Uterus (tissue), 3 donors: ENCODE measurements at regions not wholly inside any gene's neighbourhood (a gene's known extent, or its start where the extent isn't known, plus 50 kb on each side); places are given as distances from the start of the nearest gene placed in this dataset.

Experiments used
- DNase-seq, 2 donors: peaks; one replicate each; pipeline ENCODE4 v3.0.0-alpha.2; 2019 to 2020
- H3K27ac ChIP-seq, 2 donors: fragments of 200-600 bp; sonication (generic); 1 replicate in 1 of 2; 2 replicates in 1 of 2; pipeline ENCODE4 v1.5.1; 2016 to 2018
- H3K27me3 ChIP-seq, 2 donors: fragments of 200-600 bp; sonication (generic); one replicate each; pipeline ENCODE4 v1.5.1; 2018 to 2019; ENCODE audit warnings: control low read depth in 1 of 2
- H3K36me3 ChIP-seq, 2 donors: fragments of 200-600 bp; sonication (generic); one replicate each; pipeline ENCODE4 v1.5.1; 2019; ENCODE audit warnings: control low read depth in 1 of 2
- H3K4me1 ChIP-seq, 2 donors: fragments of 200-600 bp; sonication (generic); one replicate each; pipeline ENCODE4 v1.5.1; 2018 to 2019; ENCODE audit warnings: control low read depth in 1 of 2
- H3K4me3 ChIP-seq, 2 donors: fragments of 200-600 bp; sonication (generic); 1 replicate in 1 of 2; 2 replicates in 1 of 2; pipeline ENCODE4 v1.5.1; 2018 to 2019; ENCODE audit warnings: mild to moderate bottlenecking in 1 of 2
- H3K9me3 ChIP-seq, 2 donors: fragments of 200-600 bp; sonication (generic); one replicate each; pipeline ENCODE4 v1.5.1; 2019; ENCODE audit warnings: control low read depth in 1 of 2
- POLR2A ChIP-seq, 2 donors: fragments of 450-650 bp; IDR thresholded peaks; one replicate each; pipeline ENCODE4 v1.6.1; 2016; ENCODE audit warnings: antibody characterized with exemption in 2 of 2, mild to moderate bottlenecking in 1 of 2, moderate library complexity in 1 of 2
- intact Hi-C: fragments of 100-400 bp; cut with DNase I; formaldehyde crosslinking; loops from one replicate; pipeline ENCODE4 v1.15.1; 2023; ENCODE audit warnings: low total_unique reads
- TF ChIP-seq, protein P1 (sequence below), 4 experiments: fragments of 200-600 bp in 2 of 4; fragments of 450-650 bp in 2 of 4; sonication (generic) in 2 of 4; IDR thresholded peaks; one replicate each; pipeline ENCODE4 v1.5.1; 2016 to 2019; ENCODE audit warnings: antibody characterized with exemption in 4 of 4, mild to moderate bottlenecking in 2 of 4, moderate library complexity in 1 of 4
- donor health status: DM: yes; HTN: yes; CAD: no.

DNA sequence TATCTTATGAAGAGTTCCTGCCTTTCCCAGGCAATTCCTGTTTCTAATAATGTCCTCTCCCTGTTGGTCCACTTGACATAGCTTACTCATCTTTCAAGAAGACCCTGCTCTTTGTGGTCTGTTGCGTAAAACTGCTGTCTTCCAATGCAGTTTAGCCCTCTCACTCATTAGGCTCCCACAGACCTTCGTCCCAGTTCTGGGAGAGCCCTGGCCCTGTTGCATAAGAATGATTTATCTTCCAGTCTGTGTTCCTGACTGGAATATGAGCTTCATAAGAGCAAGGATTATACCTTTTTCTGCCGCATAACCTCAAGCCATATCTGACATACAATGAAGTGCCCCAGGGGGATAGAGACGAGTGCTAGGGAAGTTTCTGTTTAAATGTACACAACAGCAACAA, 365.9 kb upstream of the NOVA1 start:
- DNase-seq: peak; percentile 36 to 37
- H3K4me3 ChIP-seq: no peak overlapping the region
- H3K4me1 ChIP-seq: no peaks in the 10 kb centered on the region
- H3K27ac ChIP-seq: peak overlapping the region in 1 of 2 donors; percentile 0
- H3K27me3 ChIP-seq: no peaks in the 10 kb centered on the region
- H3K36me3 ChIP-seq: no peaks in the 10 kb centered on the region
- no peaks in the 10 kb centered on the region for H3K9me3 ChIP-seq
- TF ChIP-seq, protein P1, sequence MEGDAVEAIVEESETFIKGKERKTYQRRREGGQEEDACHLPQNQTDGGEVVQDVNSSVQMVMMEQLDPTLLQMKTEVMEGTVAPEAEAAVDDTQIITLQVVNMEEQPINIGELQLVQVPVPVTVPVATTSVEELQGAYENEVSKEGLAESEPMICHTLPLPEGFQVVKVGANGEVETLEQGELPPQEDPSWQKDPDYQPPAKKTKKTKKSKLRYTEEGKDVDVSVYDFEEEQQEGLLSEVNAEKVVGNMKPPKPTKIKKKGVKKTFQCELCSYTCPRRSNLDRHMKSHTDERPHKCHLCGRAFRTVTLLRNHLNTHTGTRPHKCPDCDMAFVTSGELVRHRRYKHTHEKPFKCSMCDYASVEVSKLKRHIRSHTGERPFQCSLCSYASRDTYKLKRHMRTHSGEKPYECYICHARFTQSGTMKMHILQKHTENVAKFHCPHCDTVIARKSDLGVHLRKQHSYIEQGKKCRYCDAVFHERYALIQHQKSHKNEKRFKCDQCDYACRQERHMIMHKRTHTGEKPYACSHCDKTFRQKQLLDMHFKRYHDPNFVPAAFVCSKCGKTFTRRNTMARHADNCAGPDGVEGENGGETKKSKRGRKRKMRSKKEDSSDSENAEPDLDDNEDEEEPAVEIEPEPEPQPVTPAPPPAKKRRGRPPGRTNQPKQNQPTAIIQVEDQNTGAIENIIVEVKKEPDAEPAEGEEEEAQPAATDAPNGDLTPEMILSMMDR (IDR thresholded peaks at IDR 0.05): no peak
- no peak for TF ChIP-seq POLR2A (IDR thresholded peaks at IDR 0.05)
- intact Hi-C loops: no loop called here

DNA sequence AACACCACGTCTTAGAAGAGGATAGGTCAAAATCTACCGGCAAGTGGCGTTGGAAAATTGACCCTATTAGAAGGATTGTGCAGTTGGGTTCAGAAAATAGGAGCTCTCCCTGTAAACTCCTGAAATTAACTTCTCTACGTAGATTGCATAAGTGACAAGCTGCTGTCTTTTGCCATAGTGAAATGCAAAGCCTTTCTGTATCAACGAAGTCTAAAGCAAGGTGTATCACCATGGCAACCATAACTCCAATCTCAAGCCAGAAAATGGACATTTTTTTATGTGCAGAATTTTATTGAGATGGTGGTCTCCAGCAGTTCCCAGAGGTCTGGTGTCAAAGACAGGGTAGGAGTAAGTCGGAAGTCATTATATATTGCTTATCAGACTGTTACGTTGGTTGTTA, 367.7 kb upstream of the NOVA1 start:
- no peaks in the 10 kb centered on the region for H3K4me1 ChIP-seq
- H3K4me3 ChIP-seq: no peak overlapping the region
- TF ChIP-seq, protein P1 (IDR thresholded peaks at IDR 0.05): no peak
- no peak for TF ChIP-seq POLR2A (IDR thresholded peaks at IDR 0.05)
- DNase-seq: no peak
- intact Hi-C loops: no loop called here
- no peak overlapping the region for H3K27ac ChIP-seq
- H3K36me3 ChIP-seq: no peaks in the 10 kb centered on the region
- no peaks in the 10 kb centered on the region for H3K27me3 ChIP-seq
- H3K9me3 ChIP-seq: no peaks in the 10 kb centered on the region

DNA sequence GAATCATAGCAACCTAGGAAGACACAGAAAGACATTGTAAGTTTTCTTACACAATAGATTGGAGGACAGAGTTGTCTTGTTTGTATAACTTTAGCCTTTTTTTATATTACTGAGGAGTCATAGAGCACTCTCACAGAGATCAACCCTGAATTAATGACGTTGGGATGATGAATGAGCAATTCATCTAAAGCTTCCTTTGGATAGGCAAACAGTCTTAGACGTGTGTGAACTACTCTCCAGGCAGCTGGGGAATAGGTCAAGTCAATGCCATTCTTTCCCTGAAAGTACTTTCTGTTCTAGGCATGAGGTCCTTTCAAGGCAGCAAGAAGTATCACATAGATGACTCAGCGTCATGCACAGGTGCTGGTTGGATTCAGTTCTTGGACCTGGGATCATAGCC, 369.1 kb upstream of the NOVA1 start:
- no peaks in the 10 kb centered on the region for H3K4me1 ChIP-seq
- intact Hi-C loops: no loop called here
- no peaks in the 10 kb centered on the region for H3K27me3 ChIP-seq
- TF ChIP-seq, protein P1 (IDR thresholded peaks at IDR 0.05): no peak
- no peak for TF ChIP-seq POLR2A (IDR thresholded peaks at IDR 0.05)
- H3K4me3 ChIP-seq: no peak overlapping the region
- H3K9me3 ChIP-seq: no peaks in the 10 kb centered on the region
- H3K36me3 ChIP-seq: no peaks in the 10 kb centered on the region
- no peak overlapping the region for H3K27ac ChIP-seq
- DNase-seq: peak; percentile 36 to 38

DNA sequence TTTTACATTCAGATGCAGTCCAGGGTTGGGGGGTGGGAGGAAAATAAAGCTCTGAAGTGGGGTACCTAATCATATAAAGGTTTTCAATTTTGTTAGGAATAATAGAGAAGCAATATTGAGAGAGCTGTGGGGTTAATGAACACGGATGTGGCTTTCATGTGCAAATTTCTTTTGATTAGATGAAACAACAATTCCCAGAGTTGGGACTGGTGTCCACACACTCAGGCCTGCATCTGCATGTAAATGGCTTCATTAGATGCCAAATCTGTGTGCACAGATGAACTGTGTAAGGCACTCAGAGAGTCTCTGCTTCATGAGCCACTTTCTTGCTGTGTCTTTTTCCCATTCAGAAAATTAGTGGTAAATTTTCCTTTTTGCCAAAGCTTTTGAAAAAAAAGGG, 377.1 kb upstream of the NOVA1 start:
- DNase-seq: no peak
- no peaks in the 10 kb centered on the region for H3K27me3 ChIP-seq
- no peaks in the 10 kb centered on the region for H3K36me3 ChIP-seq
- no peak overlapping the region for H3K27ac ChIP-seq
- H3K4me1 ChIP-seq: no peaks in the 10 kb centered on the region
- no peak overlapping the region for H3K4me3 ChIP-seq
- intact Hi-C loops: no loop called here
- no peaks in the 10 kb centered on the region for H3K9me3 ChIP-seq
- TF ChIP-seq, protein P1 (IDR thresholded peaks at IDR 0.05): no peak

DNA sequence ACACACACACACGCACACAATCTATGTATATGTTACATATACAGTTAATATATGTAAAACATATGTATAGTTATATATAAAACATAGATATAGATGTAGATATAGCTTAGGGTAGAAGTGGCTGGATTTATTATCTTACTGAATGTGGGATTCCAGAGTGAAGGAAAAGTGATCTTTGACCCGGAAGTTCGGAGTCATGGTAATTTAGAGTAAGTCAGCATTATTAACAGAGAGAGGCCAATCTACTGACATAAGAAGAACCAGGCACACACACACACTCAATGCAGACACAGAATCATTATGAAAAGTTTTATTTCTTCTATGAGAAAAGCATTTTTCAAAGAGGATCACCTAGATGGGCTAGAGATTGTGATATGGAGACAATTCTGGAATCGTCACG, 384.2 kb upstream of the NOVA1 start:
- Histone ChIP-seq H3K36me3 (no peaks in the 10 kb centered on the region), H3K4me3 (no peak overlapping the region), H3K9me3 (no peaks in the 10 kb centered on the region), H3K27me3 (no peaks in the 10 kb centered on the region), H3K27ac (no peak overlapping the region), H3K4me1 (no peaks in the 10 kb centered on the region)
- TF ChIP-seq POLR2A (IDR thresholded peaks at IDR 0.05): no peak
- TF ChIP-seq, protein P1 (IDR thresholded peaks at IDR 0.05): no peak
- DNase-seq: no peak
- intact Hi-C loops: no loop called here
